H1 (cell line): ENCODE measurements at regions not wholly inside any gene's neighbourhood (a gene's known extent, or its start where the extent isn't known, plus 50 kb on each side); places are given as distances from the start of the nearest gene placed in this dataset.

Source experiments
- TF ChIP-seq, protein P1 (sequence below): IDR thresholded peaks from 2 replicates; pipeline ENCODE4 v1.6.1; 2011; ENCODE audit warnings: low read depth, mild to moderate bottlenecking, low read length; ENCODE audit not compliant: insufficient read depth

DNA sequence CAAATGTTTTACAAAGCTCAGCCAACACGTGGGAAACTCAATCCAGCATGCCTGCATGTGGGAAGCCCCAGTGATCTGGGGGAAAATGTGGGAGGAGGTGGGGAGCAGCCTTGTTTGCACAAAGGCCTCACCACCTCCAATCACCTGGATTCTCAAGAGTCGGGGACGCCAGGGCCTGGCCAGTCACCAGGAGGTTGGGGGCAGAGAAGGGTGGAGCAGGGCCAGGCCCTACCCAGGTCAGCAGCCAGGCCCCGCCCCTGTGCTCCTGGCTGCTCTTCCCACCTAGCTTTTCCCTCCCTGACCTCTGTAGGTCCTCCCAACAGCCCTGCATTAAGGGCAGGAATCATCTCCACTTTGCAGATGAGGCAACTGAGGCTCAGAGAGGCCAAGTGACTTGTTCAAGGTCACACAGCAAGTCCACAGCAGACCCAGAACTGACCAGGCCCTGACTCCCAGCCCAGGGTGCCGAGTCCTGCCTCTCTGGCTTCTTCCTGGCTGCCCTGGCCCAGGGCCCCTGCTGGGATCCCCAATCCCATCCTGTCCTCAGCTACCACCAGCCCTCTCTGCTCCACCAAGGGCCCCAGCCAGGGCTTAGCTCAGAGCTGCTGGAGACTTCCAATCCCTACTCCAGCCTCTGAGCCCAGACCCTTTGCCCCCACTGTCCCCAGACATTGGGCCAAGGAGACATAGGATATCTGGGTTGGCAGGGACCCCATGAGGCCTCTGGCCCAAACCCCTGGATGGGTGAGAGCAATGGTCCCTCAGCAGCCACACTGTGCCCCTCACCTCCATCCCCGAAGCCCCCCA, 508.6 kb downstream of the PTPRU start (continued):
- TF ChIP-seq, protein P1, sequence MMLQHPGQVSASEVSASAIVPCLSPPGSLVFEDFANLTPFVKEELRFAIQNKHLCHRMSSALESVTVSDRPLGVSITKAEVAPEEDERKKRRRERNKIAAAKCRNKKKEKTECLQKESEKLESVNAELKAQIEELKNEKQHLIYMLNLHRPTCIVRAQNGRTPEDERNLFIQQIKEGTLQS, result no peak
